Pons (tissue), 1 donor: ENCODE measurements at regions not wholly inside any gene's neighbourhood (a gene's known extent, or its start where the extent isn't known, plus 50 kb on each side); places are given as distances from the start of the nearest gene placed in this dataset.
"Not testable (repeated sequence)": the region's sequence is repeated elsewhere in the genome, so short reads cannot be mapped to it uniquely, and the experiment has no call there.

Experiments
- DNase-seq: peaks from one replicate; pipeline ENCODE4 v3.0.0-alpha.2; 2016; ENCODE audit warnings: low spot score

- no peak for DNase-seq
Measured at GRCh38 chr2:220696280-220696669, 875.8 kb downstream of the EPHA4 start.

- DNase-seq = no peak
Measured at GRCh38 chr2:220697011-220697410, 875.1 kb downstream of the EPHA4 start.

GRCh38 chr2:220701115-220701514 is 871.0 kb downstream of the EPHA4 start:
- no peak for DNase-seq

DNA sequence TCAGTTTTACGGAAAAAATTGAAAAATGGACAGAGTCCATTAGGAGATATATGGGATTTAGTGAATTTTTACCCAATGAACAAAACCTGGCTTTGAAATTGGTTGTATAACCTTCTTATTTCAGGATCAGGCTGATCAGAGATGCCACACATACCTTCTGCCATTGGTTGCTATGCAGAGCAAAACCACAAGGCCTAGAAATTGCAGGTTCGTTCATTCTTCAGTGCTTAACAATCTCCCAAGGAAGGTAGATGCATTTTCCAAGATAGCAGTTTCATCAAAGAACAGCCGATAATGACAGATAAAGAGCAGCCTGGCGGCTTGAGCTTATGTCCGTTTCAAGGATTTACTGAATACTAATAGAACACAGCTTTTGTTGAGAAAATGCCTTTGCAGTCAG is 868.8 kb downstream of the EPHA4 start:
- DNase-seq = no peak

DNA sequence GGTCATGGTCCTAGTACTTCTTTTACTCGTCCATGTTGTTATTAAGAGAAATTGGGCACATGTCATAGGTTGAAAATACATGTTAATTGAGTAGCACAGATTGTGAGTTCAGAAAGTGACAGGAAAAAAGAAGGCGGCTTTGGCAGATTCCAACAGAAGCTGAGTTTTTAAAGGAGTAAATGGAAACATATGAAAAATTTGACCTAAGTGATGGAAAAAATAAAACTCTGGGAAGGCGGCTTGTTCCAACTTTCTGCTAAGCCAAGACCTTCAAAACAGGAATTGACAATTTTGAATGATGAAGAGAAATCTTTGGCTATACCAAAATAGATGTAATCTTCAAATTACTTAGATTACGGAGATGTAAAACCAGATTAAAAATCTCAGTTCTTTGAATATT is 868.0 kb downstream of the EPHA4 start:
- no peak for DNase-seq

GRCh38 chr2:220704810-220705209 is 867.3 kb downstream of the EPHA4 start:
- no peak for DNase-seq

GRCh38 chr2:220705678-220706077 is 866.4 kb downstream of the EPHA4 start:
- no peak for DNase-seq

GRCh38 chr2:220707261-220707660 is 864.8 kb downstream of the EPHA4 start:
- DNase-seq = no peak

- DNase-seq = no peak
Measured at GRCh38 chr2:220708366-220708765, 863.7 kb downstream of the EPHA4 start.

- DNase-seq = no peak
Measured at GRCh38 chr2:220717283-220717682, 854.8 kb downstream of the EPHA4 start.

DNA sequence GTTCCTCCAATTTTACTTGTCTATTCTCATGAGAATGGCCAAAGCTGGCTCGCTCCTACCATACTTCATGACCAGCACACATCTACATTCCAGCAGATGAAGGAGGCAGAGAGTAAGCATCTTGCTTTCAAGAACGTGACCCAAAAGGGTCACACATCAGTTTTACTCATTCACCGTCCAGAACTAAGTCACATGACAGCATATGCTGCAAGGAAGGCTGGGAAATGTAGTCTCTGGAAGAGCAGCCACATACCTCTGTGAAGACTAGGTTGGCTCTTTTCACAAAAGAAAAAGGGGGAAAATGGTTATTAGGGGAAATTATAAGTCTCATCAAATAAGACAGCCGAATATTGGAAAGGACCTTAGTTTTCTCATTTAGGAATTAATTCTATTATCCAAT is 835.3 kb downstream of the EPHA4 start:
- DNase-seq = no peak

- DNase-seq = no peak
Measured at GRCh38 chr2:220743203-220743602, 828.9 kb downstream of the EPHA4 start.

DNA sequence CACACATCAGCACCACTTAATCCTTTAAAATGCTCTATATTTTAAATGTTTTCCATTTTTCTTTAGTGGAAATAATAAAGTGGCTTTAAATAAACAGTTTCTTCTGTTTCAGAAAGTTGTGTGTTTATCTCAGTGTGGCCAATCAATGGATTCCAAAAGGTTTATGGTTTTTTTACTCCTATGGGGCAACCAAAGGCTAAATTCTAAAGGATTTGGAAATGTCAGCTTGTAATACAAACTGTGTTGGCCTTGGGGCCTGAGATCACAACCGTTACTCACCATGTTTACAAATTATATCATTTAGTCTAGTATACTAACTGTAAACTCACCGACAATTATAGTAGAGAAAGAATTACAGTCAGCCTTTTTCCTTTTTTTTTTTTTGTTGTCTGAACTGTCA is 827.2 kb downstream of the EPHA4 start:
- DNase-seq = no peak

- no peak for DNase-seq
Measured at GRCh38 chr2:220745682-220746081, 826.4 kb downstream of the EPHA4 start.

DNA sequence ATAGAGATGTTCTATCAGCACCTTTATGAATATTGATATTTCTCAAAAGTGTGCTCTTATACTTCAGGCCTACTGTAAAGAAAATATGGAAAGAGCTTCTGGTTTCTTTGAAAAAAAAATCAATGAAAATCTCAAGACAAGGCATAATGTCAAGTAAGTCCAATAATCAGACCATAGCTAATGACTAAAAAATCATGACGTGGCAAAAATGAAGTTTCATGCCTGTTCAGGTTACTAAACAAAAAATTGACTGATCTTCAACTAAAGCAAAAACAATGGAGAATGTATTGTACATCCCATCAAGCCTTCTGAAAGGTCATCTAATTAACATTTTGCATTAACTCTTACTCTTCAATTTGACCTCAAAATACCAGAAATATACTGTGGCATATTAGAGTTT is 824.4 kb downstream of the EPHA4 start:
- no peak for DNase-seq

DNA sequence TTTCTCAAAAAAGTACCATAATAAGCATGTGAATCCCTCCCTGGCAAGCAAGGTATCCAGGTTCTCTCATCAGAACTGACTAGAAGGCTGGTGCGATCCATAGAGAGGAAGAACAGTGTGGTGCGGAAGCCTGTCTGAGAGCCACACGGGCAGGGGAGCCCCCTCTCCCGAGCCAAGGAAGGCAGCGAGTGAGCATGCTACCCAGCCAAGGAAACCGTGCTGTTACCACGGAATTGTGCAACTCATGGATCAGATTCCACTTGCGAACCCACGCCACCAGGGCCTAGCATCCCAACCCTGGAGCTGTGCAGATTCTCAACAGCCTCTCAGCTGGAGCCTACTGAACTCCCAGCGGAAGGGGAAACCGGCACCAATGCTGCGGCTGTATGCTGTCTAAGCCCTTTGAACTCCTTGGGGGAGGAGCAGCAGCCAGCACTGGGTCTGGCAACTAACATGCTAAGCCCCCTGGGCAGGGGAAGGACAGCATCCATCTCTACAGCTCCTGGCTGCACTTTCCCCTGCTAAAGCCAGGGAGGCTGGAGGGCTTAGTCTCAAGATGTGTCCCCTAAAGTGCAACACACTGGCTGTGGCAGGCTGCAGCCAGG is 823.1 kb downstream of the EPHA4 start:
- no peak for DNase-seq

- DNase-seq = no peak
Measured at GRCh38 chr2:220753486-220753885, 818.6 kb downstream of the EPHA4 start.

- no peak for DNase-seq
Measured at GRCh38 chr2:220756653-220757052, 815.5 kb downstream of the EPHA4 start.

GRCh38 chr2:220758376-220758775 is 813.7 kb downstream of the EPHA4 start:
- DNase-seq = not testable (repeated sequence)

DNA sequence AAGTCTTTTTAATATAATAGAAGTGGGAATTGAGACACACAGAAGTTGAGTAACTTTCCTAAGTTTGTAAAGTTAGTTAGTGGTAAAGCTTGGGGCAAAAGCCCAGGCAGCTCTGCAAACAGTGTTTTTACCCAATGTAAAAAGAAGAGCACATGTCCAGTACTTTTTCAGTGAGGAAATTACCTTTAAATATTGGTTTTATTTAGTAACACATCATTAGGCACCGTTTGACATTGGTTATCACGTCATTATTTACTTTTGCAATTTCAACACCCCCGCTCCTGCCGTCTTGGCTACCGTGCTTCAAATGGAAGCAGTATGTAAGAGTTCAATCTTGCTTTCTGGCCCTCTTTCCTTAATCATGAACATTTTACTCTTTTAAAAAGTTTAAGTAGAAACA is 807.9 kb downstream of the EPHA4 start:
- DNase-seq = no peak

DNA sequence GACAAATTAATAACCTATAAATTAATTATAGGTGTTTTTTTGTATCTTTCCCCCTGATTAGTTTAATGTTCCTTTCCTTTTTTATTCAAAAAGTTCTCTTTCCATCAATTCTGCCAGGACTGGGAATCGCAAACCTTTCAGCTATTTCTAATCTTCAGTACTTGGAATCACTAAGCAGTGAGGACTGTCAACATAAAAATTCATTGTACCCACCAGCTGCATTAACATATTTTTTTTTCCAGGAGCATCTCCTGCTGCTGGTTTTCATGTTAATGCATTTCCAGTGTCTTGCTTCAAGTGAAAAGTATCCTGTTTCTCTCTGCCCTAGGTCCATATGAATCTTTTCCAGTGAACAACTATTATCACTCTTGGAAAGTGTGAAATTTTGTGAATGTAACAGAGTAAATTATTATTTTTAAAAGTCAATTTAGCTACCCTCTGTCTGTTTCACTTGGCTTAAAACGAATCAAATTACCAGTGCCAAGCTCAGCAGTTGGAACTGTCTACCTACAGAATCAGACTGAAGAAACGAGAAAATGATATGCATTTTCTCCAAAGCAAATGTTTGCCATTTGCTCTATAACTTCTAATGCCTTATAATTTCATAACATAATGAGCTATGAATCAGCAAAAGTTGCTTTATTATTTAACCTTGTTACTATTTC is 804.4 kb downstream of the EPHA4 start:
- DNase-seq = no peak

DNA sequence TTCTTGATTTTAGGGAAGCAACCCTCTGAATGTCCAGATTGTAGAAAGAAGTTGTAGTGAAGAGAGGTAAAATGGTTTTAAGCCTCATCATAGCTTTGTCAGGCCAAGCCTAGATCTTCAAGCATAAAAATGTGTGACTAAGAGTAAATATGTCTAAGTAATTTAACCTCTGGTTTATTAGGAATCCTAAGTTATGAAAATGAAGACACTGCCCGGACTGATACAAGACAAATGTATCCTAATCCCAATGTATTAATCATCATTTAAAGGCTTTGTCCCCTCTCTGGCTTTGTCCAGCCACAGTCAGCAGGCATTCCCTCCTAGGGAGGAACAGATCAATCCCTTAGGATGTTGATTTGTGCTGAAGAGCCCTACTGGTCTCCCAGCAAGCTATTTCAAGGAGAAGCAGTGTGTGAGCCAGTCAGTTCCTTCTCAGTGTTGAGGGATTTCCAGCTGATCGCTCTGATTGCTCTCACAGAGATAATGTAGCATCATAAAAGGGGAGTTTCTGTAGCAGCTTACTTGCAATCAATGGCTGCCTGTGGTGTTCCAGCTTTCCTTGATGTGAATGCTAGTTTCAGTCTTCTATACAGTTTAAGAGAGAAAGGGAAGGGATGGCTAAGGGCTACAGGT is 796.1 kb downstream of the EPHA4 start:
- DNase-seq = no peak

- not testable (repeated sequence) for DNase-seq
Measured at GRCh38 chr2:220779076-220779475, 793.0 kb downstream of the EPHA4 start.

GRCh38 chr2:220779511-220779910 is 792.6 kb downstream of the EPHA4 start:
- DNase-seq = no peak
